Colonic mucosa (tissue), 4 donors: ENCODE measurements at regions not wholly inside any gene's neighbourhood (a gene's known extent, or its start where the extent isn't known, plus 50 kb on each side); places are given as distances from the start of the nearest gene placed in this dataset.

ENCODE experiments used
- DNase-seq: peaks from one replicate; pipeline ENCODE4 v3.0.0-alpha.2; 2020
- H3K27ac ChIP-seq: fragments of 200-600 bp; one replicate; pipeline ENCODE4 v1.8.0; 2021
- H3K27me3 ChIP-seq: fragments of 200-600 bp; one replicate; pipeline ENCODE4 v1.8.0; 2021
- H3K36me3 ChIP-seq: fragments of 200-600 bp; one replicate; pipeline ENCODE4 v1.8.0; 2021
- H3K4me1 ChIP-seq: fragments of 200-600 bp; one replicate; pipeline ENCODE4 v1.8.0; 2021; ENCODE audit warnings: mild to moderate bottlenecking
- H3K4me3 ChIP-seq: fragments of 200-600 bp; one replicate; pipeline ENCODE4 v1.8.0; 2021
- H3K9ac ChIP-seq, 2 donors: one replicate each; pipeline ENCODE4 v1.7.0; 2013; ENCODE audit warnings: control low read depth in 2 of 2, low read depth in 2 of 2, low read length in 2 of 2
- H3K9me3 ChIP-seq: fragments of 200-600 bp; one replicate; pipeline ENCODE4 v1.8.0; 2021
- CTCF ChIP-seq: fragments of 200-600 bp; IDR thresholded peaks from one replicate; pipeline ENCODE4 v1.8.0; 2022; ENCODE audit warnings: antibody characterized with exemption, mild to moderate bottlenecking
- intact Hi-C: fragments of 100-400 bp; cut with DNase I; formaldehyde crosslinking; loops from one replicate; pipeline ENCODE4 v1.14.1; 2022
- donor health status: healthy.
- donor health status: DM: no; HTN: no; CAD: no.
- donor health status: DM: no; HTN: no; CAD: no.

DNA sequence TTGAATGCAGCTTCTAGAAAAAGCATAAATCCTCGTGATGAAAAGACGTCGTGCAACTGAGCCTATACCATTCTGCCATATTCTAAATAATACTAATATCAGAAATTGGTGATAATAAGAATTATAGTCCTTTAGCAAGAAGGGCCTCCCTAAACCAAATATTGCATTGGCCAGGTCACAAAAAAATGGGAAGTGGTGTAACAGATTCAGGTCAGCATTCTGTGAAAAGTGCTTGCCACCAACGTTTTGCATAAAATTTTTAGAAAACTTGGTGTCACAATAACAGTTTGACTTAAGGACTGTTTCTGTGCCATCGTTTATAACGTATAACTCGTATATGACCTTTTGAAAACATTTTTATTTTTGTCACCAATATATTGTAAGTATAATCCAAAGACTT is 603.6 kb downstream of the CPS1 start:
- Histone ChIP-seq H3K9ac (no peak overlapping the region), H3K9me3 (no peaks in the 10 kb centered on the region), H3K27me3 (no peaks in the 10 kb centered on the region), H3K27ac (no peak overlapping the region), H3K4me1 (no peaks in the 10 kb centered on the region), H3K4me3 (no peak overlapping the region), H3K36me3 (no peaks in the 10 kb centered on the region)
- no peak for DNase-seq
- TF ChIP-seq CTCF: no peak
- intact Hi-C loops: loop anchor here (5.0 to 10.0 kb wide), 2 partner anchors 73 to 915 kb away; no protein-coding TSS in a partner anchor

DNA sequence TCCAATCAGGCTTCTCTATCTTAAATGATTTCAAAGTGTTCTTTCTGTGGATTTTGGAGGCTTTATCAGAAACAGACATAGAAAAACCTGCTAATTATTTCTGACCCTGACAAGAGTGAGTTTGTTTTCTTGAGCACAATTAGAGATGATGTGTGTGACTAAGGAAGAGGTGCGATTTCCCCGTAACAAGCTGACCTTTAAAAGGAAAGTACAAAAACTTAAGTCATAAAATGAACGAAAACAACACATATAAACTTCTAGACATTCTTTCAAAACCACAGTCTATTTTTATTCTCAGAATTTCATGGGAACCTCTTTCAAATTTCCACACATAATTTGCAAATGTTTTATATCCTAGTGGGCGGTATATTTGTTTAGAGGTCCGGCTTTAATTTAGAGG is 604.8 kb downstream of the CPS1 start:
- Histone ChIP-seq H3K36me3 (no peaks in the 10 kb centered on the region), H3K4me3 (no peak overlapping the region), H3K9ac (no peak overlapping the region), H3K4me1 (no peaks in the 10 kb centered on the region), H3K27ac (no peak overlapping the region), H3K9me3 (no peaks in the 10 kb centered on the region), H3K27me3 (no peaks in the 10 kb centered on the region)
- intact Hi-C loops: no loop called here
- no peak for DNase-seq
- TF ChIP-seq CTCF: no peak

DNA sequence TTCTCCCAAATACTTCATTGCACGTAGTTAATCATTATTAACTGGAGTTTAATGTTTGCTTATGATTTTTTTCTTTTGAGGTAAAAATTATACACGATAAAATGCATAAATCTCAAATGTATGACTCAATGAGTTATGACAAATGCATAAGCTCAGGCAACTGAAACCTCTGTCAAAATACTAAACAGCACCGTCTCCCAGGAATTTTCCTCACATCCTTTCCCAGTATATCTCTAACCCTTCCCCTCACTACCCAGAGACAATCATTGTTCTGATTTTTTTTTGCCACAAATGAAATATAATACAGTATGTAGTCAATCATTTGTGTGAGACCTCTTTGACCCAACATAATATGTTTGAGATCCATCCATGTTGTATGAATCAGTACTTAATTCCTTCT is 606.5 kb downstream of the CPS1 start:
- DNase-seq: no peak
- no peaks in the 10 kb centered on the region for H3K36me3 ChIP-seq
- H3K9me3 ChIP-seq: no peaks in the 10 kb centered on the region
- no peak for TF ChIP-seq CTCF
- no peak overlapping the region for H3K4me3 ChIP-seq
- no peaks in the 10 kb centered on the region for H3K4me1 ChIP-seq
- intact Hi-C loops: no loop called here
- H3K27me3 ChIP-seq: no peaks in the 10 kb centered on the region
- H3K9ac ChIP-seq: no peak overlapping the region
- no peak overlapping the region for H3K27ac ChIP-seq

DNA sequence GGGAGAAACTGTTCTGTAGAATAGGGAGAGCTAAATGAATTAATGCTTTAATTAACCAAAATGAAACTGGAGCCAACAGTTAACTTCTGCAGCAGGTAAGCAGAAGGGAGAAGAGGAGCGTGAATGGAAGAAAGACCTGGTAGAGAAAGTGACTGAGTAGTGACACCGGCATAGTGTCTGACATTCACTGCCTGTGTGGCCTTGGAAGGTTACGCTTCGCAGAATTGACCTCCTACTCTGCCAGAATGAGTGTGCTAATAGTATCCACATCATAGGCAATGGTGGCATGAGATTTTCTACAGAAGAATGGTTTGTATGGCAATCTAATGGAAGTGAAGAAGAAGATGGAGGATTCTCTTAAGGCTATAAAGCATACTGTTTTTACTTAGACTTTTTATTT is 614.4 kb downstream of the CPS1 start:
- no peak for DNase-seq
- TF ChIP-seq CTCF: no peak
- H3K27me3 ChIP-seq: no peaks in the 10 kb centered on the region

DNA sequence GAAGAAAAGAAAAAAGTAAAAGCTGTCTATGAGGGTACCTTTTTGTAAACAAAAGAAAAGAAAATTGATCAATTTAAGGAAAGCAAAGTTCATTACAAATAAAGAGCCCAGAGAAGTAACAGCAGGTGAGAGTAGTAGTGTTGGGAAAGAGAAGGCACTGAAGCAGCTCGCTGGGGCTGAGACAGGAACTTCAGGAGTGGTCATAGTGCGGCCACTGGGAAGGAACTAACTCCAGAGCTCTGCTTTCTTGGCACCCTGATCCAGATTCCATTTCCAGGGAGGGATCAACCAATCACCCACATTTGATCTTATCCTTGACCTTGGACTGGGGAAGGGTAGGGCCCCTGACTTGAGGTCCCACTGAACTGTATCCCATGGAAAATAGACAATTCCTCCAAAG is 617.6 kb downstream of the CPS1 start:
- DNase-seq: no peak
- Histone ChIP-seq H3K27me3 (no peaks in the 10 kb centered on the region), H3K9ac (no peak overlapping the region), H3K4me1 (no peaks in the 10 kb centered on the region), H3K36me3 (no peaks in the 10 kb centered on the region), H3K27ac (no peak overlapping the region), H3K4me3 (no peak overlapping the region), H3K9me3 (no peaks in the 10 kb centered on the region)
- TF ChIP-seq CTCF: no peak
- intact Hi-C loops: no loop called here

More for the DNA sequence above, 614.4 kb downstream of the CPS1 start:
- H3K27ac ChIP-seq: no peak overlapping the region
- intact Hi-C loops: no loop called here
- H3K9me3 ChIP-seq: no peaks in the 10 kb centered on the region
- no peaks in the 10 kb centered on the region for H3K4me1 ChIP-seq
- no peaks in the 10 kb centered on the region for H3K36me3 ChIP-seq
- H3K9ac ChIP-seq: no peak overlapping the region
- no peak overlapping the region for H3K4me3 ChIP-seq

DNA sequence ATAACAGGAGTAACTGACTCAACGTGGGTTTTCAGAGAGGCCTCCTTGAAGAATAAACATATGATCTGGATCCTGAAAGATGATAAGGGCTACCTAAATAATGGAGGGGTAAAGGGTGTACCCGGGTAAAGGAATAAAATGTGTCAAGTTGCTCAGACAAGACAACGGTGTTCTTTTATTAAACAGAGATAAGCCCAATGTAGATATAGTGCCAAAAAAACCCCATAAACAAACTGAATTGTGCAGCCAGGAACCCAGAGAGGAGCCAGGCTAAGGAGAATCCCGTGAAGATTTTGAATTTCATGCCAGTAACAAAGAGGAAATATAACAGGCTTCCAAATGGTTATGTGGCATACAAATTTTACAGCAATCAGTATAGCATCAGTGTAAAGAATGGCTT is 618.2 kb downstream of the CPS1 start:
- H3K9me3 ChIP-seq: no peaks in the 10 kb centered on the region
- no peak overlapping the region for H3K4me3 ChIP-seq
- intact Hi-C loops: no loop called here
- DNase-seq: no peak
- H3K4me1 ChIP-seq: no peaks in the 10 kb centered on the region
- H3K36me3 ChIP-seq: no peaks in the 10 kb centered on the region
- no peak for TF ChIP-seq CTCF
- H3K9ac ChIP-seq: no peak overlapping the region
- H3K27ac ChIP-seq: no peak overlapping the region
- H3K27me3 ChIP-seq: no peaks in the 10 kb centered on the region
